ENCODE measurements at regions not wholly inside any gene's neighbourhood (a gene's known extent, or its start where the extent isn't known, plus 50 kb on each side); places are given as distances from the start of the nearest gene placed in this dataset.

DNA sequence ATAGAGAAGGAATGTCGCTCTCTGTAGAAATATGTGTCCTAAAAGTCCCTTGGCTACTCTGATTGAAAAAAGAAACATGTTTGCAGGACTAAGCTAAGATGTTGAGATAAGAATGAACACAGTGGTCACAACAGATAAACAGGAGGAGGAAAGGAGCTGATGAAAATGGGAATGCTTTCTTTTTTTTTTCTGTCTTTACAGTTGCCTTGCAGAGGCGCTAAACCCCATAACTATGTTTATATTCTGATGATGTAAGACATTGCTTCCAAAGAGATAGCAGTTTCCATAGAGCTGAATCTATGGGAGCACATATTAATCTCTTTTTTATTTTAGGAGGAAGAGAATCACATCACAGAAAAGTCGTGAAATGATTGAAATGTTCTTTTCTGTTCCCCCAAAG is 153.5 kb upstream of the LYZL1 start:
- in situ Hi-C loops (cut with MboI; ENCODE audit: low sequenced_read_pairs, unreplicated experiment) = loop anchor here (25.0 kb wide), 1 partner anchor 473 kb away; no protein-coding TSS in a partner anchor
- TF ChIP-seq, protein P1, sequence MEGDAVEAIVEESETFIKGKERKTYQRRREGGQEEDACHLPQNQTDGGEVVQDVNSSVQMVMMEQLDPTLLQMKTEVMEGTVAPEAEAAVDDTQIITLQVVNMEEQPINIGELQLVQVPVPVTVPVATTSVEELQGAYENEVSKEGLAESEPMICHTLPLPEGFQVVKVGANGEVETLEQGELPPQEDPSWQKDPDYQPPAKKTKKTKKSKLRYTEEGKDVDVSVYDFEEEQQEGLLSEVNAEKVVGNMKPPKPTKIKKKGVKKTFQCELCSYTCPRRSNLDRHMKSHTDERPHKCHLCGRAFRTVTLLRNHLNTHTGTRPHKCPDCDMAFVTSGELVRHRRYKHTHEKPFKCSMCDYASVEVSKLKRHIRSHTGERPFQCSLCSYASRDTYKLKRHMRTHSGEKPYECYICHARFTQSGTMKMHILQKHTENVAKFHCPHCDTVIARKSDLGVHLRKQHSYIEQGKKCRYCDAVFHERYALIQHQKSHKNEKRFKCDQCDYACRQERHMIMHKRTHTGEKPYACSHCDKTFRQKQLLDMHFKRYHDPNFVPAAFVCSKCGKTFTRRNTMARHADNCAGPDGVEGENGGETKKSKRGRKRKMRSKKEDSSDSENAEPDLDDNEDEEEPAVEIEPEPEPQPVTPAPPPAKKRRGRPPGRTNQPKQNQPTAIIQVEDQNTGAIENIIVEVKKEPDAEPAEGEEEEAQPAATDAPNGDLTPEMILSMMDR (IDR thresholded peaks at IDR 0.05; ENCODE audit: borderline replicate concordance, control extremely low read depth, extremely low read depth, insufficient read depth, missing control alignments) = no peak
- no peak for DNase-seq (ENCODE audit: low spot score)

DNA sequence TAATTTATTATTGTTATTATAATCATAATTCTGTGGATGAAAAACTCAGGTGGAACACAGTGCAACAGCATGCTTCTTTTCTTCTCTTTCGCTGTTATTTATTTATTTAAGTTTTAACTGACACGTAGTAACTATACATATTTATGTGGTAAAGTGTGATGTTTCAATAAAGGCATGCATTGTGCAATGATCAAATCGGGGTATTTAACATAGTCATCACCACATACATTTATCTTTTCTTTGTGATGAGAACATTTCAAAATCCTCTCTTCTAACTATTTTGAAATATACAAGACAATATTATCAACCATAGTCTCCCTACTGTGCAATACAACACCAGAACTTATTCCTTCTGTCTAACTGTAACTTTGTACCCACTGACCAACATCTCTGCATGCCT is 152.5 kb upstream of the LYZL1 start:
- TF ChIP-seq, protein P1 (IDR thresholded peaks at IDR 0.05; ENCODE audit: borderline replicate concordance, control extremely low read depth, extremely low read depth, insufficient read depth, missing control alignments) = no peak
- DNase-seq (ENCODE audit: low spot score) = no peak
- in situ Hi-C loops (cut with MboI; ENCODE audit: low sequenced_read_pairs, unreplicated experiment) = loop anchor here (25.0 kb wide), 1 partner anchor 474 kb away; no protein-coding TSS in a partner anchor

DNA sequence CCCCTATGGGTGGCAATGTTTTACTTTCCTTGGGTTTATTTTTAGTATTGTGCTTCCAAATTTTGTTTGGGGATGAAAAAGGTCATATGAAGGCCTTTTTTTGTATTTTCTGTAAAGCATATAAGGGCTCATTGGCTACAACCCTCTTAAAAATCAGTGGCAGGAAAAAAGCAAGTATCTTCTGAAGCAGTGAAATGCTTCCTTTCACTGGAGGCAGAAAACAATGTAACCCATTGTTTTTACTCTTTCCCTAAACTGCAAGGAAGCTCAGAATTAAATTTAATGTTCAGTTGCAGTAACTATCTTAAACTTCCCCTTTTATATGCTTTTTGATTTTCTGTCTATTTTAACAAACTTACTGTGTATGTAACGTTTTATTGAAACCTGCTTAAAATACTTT is 148.7 kb upstream of the LYZL1 start:
- TF ChIP-seq, protein P1 (IDR thresholded peaks at IDR 0.05; ENCODE audit: borderline replicate concordance, control extremely low read depth, extremely low read depth, insufficient read depth, missing control alignments) = no peak
- in situ Hi-C loops (cut with MboI; ENCODE audit: low sequenced_read_pairs, unreplicated experiment) = loop anchor here (25.0 kb wide), 1 partner anchor 478 kb away; no protein-coding TSS in a partner anchor
- no peak for DNase-seq (ENCODE audit: low spot score)

DNA sequence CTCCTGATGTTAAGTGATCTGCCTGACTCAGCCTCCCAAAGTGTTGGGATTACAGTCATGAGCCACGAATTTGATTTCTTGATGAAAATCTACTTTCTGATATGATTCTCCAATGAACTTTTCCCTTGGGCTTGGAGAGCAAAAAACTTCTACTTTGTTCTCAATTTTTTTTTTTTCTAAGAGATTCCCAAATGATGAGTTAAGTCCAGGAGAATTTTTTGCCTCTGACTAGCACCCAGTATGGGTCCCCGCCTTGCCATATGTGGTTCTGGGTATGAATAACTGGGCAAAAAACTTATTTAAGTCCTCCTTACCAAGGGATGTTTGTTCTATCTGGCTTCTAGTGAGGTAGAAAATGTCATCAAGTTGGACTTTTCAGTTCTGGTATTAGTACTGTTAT is 147.9 kb upstream of the LYZL1 start:
- TF ChIP-seq, protein P1 (IDR thresholded peaks at IDR 0.05; ENCODE audit: borderline replicate concordance, control extremely low read depth, extremely low read depth, insufficient read depth, missing control alignments) = no peak
- in situ Hi-C loops (cut with MboI; ENCODE audit: low sequenced_read_pairs, unreplicated experiment) = loop anchor here (25.0 kb wide), 1 partner anchor 479 kb away; no protein-coding TSS in a partner anchor
- no peak for DNase-seq (ENCODE audit: low spot score)

DNA sequence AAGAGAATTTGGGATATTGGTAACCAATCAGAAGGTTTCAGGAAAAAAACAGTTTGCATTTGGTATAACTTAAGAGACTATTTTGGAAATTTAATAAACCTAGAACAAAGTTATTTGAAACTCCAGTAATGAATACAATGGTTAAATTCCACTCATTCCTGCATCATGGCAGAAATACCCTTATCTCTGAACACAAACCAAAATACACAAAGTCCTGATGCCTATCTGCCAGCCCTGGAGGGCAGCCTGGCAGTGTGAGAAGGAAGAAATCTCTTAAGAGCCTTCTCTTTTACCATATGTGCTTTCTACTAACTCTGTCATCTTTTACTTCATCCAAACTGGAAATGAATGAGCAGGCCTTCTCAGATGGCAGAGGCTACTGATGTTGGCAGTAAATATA is 147.1 kb upstream of the LYZL1 start:
- TF ChIP-seq, protein P1 (IDR thresholded peaks at IDR 0.05; ENCODE audit: borderline replicate concordance, control extremely low read depth, extremely low read depth, insufficient read depth, missing control alignments) = no peak
- in situ Hi-C loops (cut with MboI; ENCODE audit: low sequenced_read_pairs, unreplicated experiment) = loop anchor here (25.0 kb wide), 1 partner anchor 479 kb away; no protein-coding TSS in a partner anchor

DNA sequence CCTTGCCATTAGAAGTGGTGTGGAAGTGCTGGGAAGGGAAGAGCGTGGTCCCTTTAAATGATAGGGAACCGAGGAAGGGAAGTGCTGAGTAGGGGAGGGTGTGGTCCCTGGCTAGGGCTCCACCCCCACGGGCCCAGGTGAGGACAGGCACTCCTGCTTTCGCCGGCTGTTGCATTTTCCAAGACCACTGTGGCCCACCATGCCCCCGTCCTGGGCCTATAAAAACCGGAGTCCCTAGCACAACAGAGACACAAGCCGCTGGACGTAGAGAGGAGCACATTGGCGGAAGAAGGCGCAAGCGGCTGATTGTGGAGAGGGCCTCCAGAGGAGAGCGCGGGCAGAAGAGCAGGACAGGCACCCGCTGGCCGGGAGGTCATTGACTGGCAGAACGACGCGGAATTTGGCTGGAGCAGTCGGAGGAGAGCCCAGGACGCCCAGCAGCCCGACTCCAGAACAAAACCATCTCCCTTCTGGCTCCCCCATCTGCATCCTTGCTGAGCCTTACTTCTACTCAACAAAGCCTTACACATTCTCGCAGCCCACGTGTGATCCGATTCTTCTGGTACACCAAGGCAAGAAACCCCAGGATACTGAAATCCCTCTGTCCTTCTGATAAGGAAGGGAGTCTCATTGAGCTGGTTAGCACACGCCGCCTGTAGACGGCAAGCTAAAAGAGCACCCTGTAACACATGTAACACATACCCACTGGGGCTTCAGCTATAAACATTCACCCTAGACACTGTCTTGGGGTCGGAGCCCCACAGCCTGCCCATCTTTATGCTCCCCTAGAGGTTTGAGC is 146.2 kb upstream of the LYZL1 start:
- DNase-seq (ENCODE audit: low spot score) = no peak
- in situ Hi-C loops (cut with MboI; ENCODE audit: low sequenced_read_pairs, unreplicated experiment) = loop anchor here (25.0 kb wide), 1 partner anchor 480 kb away; no protein-coding TSS in a partner anchor
- TF ChIP-seq, protein P1 (IDR thresholded peaks at IDR 0.05; ENCODE audit: borderline replicate concordance, control extremely low read depth, extremely low read depth, insufficient read depth, missing control alignments) = no peak

More for the DNA sequence above, 147.1 kb upstream of the LYZL1 start:
- no peak for DNase-seq (ENCODE audit: low spot score)
